HepG2 (cell line): ENCODE measurements at regions not wholly inside any gene's neighbourhood (a gene's known extent, or its start where the extent isn't known, plus 50 kb on each side); places are given as distances from the start of the nearest gene placed in this dataset.

Experiments
- TF ChIP-seq, protein P1 (sequence below): sonication (generic); formaldehyde crosslinking; IDR thresholded peaks from 2 replicates; pipeline ENCODE4 v1.4.0; 2020; ENCODE audit warnings: missing genetic modification reagents
- TF ChIP-seq, protein P2 (sequence below): sonication (generic); formaldehyde crosslinking; IDR thresholded peaks from 2 replicates; pipeline ENCODE4 v1.8.1; 2023; ENCODE audit warnings: missing genetic modification reagents, inconsistent platforms, borderline replicate concordance

DNA sequence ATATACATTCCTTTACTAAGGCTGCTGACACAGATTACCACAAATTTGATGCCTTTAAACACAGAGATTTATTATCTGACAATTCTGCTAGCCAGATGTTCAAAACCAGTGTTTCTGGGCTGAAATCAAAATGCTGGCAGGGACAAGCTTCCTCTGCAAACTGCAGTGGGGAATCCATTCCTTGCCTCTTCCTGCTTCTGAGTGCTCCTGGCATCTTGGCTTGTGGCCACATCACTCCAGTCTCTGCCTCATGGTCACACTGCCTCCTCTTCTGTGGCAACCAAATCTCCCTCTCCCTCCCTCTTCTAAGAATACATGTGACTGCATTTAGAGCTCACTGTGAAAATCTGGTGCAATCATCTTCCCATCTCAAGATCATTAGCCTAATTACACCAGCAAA is 235.7 kb downstream of the TTC8 start:
- TF ChIP-seq, protein P1, sequence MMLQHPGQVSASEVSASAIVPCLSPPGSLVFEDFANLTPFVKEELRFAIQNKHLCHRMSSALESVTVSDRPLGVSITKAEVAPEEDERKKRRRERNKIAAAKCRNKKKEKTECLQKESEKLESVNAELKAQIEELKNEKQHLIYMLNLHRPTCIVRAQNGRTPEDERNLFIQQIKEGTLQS (CRISPR knock-in tag) = no peak
- TF ChIP-seq, protein P2, sequence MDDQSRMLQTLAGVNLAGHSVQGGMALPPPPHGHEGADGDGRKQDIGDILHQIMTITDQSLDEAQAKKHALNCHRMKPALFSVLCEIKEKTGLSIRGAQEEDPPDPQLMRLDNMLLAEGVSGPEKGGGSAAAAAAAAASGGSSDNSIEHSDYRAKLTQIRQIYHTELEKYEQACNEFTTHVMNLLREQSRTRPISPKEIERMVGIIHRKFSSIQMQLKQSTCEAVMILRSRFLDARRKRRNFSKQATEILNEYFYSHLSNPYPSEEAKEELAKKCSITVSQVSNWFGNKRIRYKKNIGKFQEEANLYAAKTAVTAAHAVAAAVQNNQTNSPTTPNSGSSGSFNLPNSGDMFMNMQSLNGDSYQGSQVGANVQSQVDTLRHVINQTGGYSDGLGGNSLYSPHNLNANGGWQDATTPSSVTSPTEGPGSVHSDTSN (CRISPR knock-in tag) = no peak
